H9 (cell line): ENCODE measurements at regions not wholly inside any gene's neighbourhood (a gene's known extent, or its start where the extent isn't known, plus 50 kb on each side); places are given as distances from the start of the nearest gene placed in this dataset.

Experiments
- DNase-seq: peaks from one replicate; pipeline ENCODE4 v3.0.0-alpha.2; 2017
- H2AFZ ChIP-seq: one replicate; pipeline ENCODE4 v1.6.1; 2013; ENCODE audit warnings: mild to moderate bottlenecking, low read length, control low read depth, moderate library complexity
- H2AK5ac ChIP-seq: 2 replicates; pipeline ENCODE4 v1.6.1; 2013; ENCODE audit warnings: low read length, control low read depth, mixed read lengths; ENCODE audit not compliant: insufficient read length
- H2BK120ac ChIP-seq: one replicate; pipeline ENCODE4 v1.6.1; 2013; ENCODE audit warnings: low read depth, mild to moderate bottlenecking, low read length, control low read depth, inconsistent platforms; ENCODE audit not compliant: poor library complexity, severe bottlenecking
- H2BK12ac ChIP-seq: 2 replicates; pipeline ENCODE4 v1.6.1; 2013; ENCODE audit warnings: low read length, control low read depth, mixed read lengths, low read depth; ENCODE audit not compliant: insufficient read length
- H2BK15ac ChIP-seq: 2 replicates; pipeline ENCODE4 v1.6.1; 2013; ENCODE audit warnings: low read depth, low read length, control low read depth
- H2BK20ac ChIP-seq: one replicate; pipeline ENCODE4 v1.6.1; 2013; ENCODE audit warnings: low read depth, mild to moderate bottlenecking, low read length, control low read depth, inconsistent platforms; ENCODE audit not compliant: poor library complexity, severe bottlenecking
- H2BK5ac ChIP-seq: 2 replicates; pipeline ENCODE4 v1.6.1; 2013; ENCODE audit warnings: low read length, control low read depth, mixed read lengths; ENCODE audit not compliant: insufficient read length
- H3K14ac ChIP-seq: 2 replicates; pipeline ENCODE4 v1.6.1; 2013; ENCODE audit warnings: low read length, control low read depth; ENCODE audit not compliant: insufficient read depth
- H3K18ac ChIP-seq: 2 replicates; pipeline ENCODE4 v1.6.1; 2013; ENCODE audit warnings: low read depth, mild to moderate bottlenecking, mixed read lengths, low read length, control low read depth; ENCODE audit not compliant: insufficient read length
- H3K23ac ChIP-seq: 2 replicates; pipeline ENCODE4 v1.6.1; 2013; ENCODE audit warnings: low read length, control low read depth, mixed read lengths, low read depth; ENCODE audit not compliant: insufficient read length
- H3K23me2 ChIP-seq: 2 replicates; pipeline ENCODE4 v1.6.1; 2013; ENCODE audit warnings: low read depth, mild to moderate bottlenecking, mixed read lengths, low read length, control low read depth; ENCODE audit not compliant: insufficient read length, poor library complexity, severe bottlenecking
- H3K27ac ChIP-seq: 2 replicates; pipeline ENCODE4 v1.5.1; 2013; ENCODE audit warnings: low read length, control low read depth, mixed read lengths, low read depth; ENCODE audit not compliant: insufficient read length
- H3K27me3 ChIP-seq: 2 replicates; pipeline ENCODE4 v1.6.1; 2013; ENCODE audit warnings: low read length, control low read depth, inconsistent platforms; ENCODE audit not compliant: insufficient read depth
- H3K4ac ChIP-seq: 2 replicates; pipeline ENCODE4 v1.6.1; 2013; ENCODE audit warnings: low read depth, mild to moderate bottlenecking, control low read depth, inconsistent platforms, low read length, moderate library complexity
- H3K4me1 ChIP-seq: 2 replicates; pipeline ENCODE4 v1.6.1; 2013; ENCODE audit warnings: low read length, control low read depth, inconsistent platforms; ENCODE audit not compliant: insufficient read depth
- H3K4me2 ChIP-seq: 2 replicates; pipeline ENCODE4 v1.6.1; 2013; ENCODE audit warnings: low read length, control low read depth, mixed read lengths; ENCODE audit not compliant: insufficient read length, insufficient read depth
- H3K56ac ChIP-seq: 2 replicates; pipeline ENCODE4 v1.6.1; 2013; ENCODE audit warnings: low read depth, mild to moderate bottlenecking, mixed read lengths, low read length, control low read depth; ENCODE audit not compliant: insufficient read length
- H3K79me1 ChIP-seq: 2 replicates; pipeline ENCODE4 v1.6.1; 2013; ENCODE audit warnings: low read depth, mild to moderate bottlenecking, moderate library complexity, low read length, control low read depth, inconsistent platforms; ENCODE audit not compliant: insufficient read depth, poor library complexity, severe bottlenecking
- H3K79me2 ChIP-seq: 2 replicates; pipeline ENCODE4 v1.6.1; 2013; ENCODE audit warnings: low read length, control low read depth, inconsistent platforms; ENCODE audit not compliant: insufficient read depth
- H3K9ac ChIP-seq: 2 replicates; pipeline ENCODE4 v1.6.1; 2013; ENCODE audit warnings: low read length, control low read depth, mixed read lengths; ENCODE audit not compliant: insufficient read length; ENCODE audit errors: extremely low read depth
- H3K9me3 ChIP-seq: one replicate; pipeline ENCODE4 v1.6.1; 2013; ENCODE audit warnings: low read depth, low read length, inconsistent platforms; ENCODE audit not compliant: control insufficient read depth
- H3T11ph ChIP-seq: one replicate; pipeline ENCODE4 v1.6.1; 2013; ENCODE audit warnings: mild to moderate bottlenecking, low read length, control low read depth, inconsistent platforms
- H4K20me1 ChIP-seq: one replicate; pipeline ENCODE4 v1.6.1; 2013; ENCODE audit not compliant: control insufficient read depth, insufficient read length, insufficient read depth
- H4K5ac ChIP-seq: 2 replicates; pipeline ENCODE4 v1.6.1; 2013; ENCODE audit warnings: low read depth, mild to moderate bottlenecking, mixed read lengths, low read length, control low read depth; ENCODE audit not compliant: insufficient read length
- H4K8ac ChIP-seq: replicated peaks from 2 replicates; pipeline ENCODE4 v1.6.1; 2013; ENCODE audit warnings: low read length, control low read depth, mixed read lengths, low read depth; ENCODE audit not compliant: insufficient read length
- H4K91ac ChIP-seq: 2 replicates; pipeline ENCODE4 v1.6.1; 2013; ENCODE audit warnings: low read depth, mild to moderate bottlenecking, moderate library complexity, mixed read lengths, low read length, control low read depth; ENCODE audit not compliant: insufficient read length
- H3K27ac Mint-ChIP-seq, 3 experiments: 2 replicates in 2 of 3; 3 replicates in 1 of 3; pipeline ENCODE4 v1.8.0; 2020 to 2021; ENCODE audit warnings: mixed read lengths in 3 of 3, mild to moderate bottlenecking in 1 of 3, moderate library complexity in 1 of 3
- H3K27me3 Mint-ChIP-seq: 2 replicates; pipeline ENCODE4 v1.8.0; 2021; ENCODE audit warnings: low read depth, mild to moderate bottlenecking, moderate library complexity, mixed read lengths
- H3K36me3 Mint-ChIP-seq, 3 experiments: 2 replicates in 2 of 3; 3 replicates in 1 of 3; pipeline ENCODE4 v1.8.0; 2020 to 2021; ENCODE audit warnings: low read depth in 3 of 3, mixed read lengths in 3 of 3; ENCODE audit not compliant: insufficient read depth in 1 of 3
- H3K4me1 Mint-ChIP-seq, 2 experiments: 2 replicates each; pipeline ENCODE4 v1.8.0; 2020; ENCODE audit warnings: mixed read lengths in 2 of 2
- H3K4me3 Mint-ChIP-seq, 2 experiments: 2 replicates in 1 of 2; 3 replicates in 1 of 2; pipeline ENCODE4 v1.8.0; 2020 to 2021; ENCODE audit warnings: mild to moderate bottlenecking in 2 of 2, mixed read lengths in 2 of 2, moderate library complexity in 1 of 2
- H3K9me3 Mint-ChIP-seq, 2 experiments: 2 replicates in 1 of 2; 3 replicates in 1 of 2; pipeline ENCODE4 v1.8.0; 2020; ENCODE audit warnings: mild to moderate bottlenecking in 2 of 2, mixed read lengths in 2 of 2, moderate library complexity in 1 of 2
- WGBS: extraction: QIAGEN DNeasy Blood & Tissue Kit; methylation state at CpG from one replicate; pipeline ENCODE4 v1.1.7; 2013; ENCODE audit warnings: missing lambda C conversion rate, low lambda C conversion rate, mixed read lengths; ENCODE audit not compliant: insufficient read length; ENCODE audit errors: extremely low coverage; 5-methylcytosine and 5-hydroxymethylcytosine counted together
- TF ChIP-seq, protein P1 (sequence below): fragments of 200-600 bp; sonication (generic); conservative IDR thresholded peaks from 3 replicates; pipeline ENCODE4 v1.8.0; 2021; ENCODE audit warnings: antibody characterized with exemption, mild to moderate bottlenecking

DNA sequence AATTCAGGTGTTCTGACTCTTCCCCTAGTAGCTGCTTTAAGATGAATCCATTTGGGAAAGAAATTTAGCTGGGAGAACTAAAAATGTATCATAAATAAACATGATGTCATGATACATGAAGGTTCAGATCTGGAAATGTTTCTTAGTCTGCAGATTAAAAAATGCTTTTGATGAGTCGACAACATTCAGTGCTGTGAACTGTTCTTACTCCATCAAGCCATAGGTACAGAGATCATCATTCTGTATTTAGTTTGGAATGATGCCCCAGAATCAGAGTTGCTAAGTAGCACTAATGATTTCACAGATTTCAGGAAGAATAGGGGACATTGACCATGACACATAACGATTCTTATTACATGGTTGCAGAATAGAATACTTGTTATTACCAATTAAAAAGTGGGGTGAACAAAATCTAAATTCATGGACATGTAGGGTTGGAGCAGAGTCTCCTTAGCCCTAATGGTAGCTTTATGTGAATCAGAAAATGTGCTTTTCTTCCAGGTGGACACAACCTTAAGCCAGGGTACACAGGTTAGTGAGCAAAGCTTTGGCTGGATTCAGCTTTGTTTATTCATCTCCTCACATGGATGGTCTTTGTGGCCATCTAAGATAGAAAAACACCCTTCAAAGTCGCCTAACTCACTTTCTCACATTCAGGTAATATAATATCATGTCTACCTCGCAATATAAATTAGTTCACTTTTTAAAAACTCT, 205.4 kb upstream of the SEL1L start:
- peaks cover 5 to 6% of the 10 kb centered on the region in 2 experiments; a peak in 3 of 5 replicates for H3K9me3 Mint-ChIP-seq
- Histone ChIP-seq H3K4ac (no peak overlapping the region), H4K20me1 (no peaks in the 10 kb centered on the region), H3K23me2 (no peaks in the 10 kb centered on the region), H2BK15ac (no peak overlapping the region), H4K8ac (no peak overlapping the region), H3K9ac (no peak overlapping the region), H2BK12ac (no peak overlapping the region), H3K23ac (no peak overlapping the region), H3K14ac (no peak overlapping the region), H2AK5ac (no peak overlapping the region), H2BK5ac (no peak overlapping the region), H3K9me3 (no peaks in the 10 kb centered on the region), H3K27ac (no peak overlapping the region), H3K4me2 (no peak overlapping the region), H2BK20ac (no peak overlapping the region), H3T11ph (no peak overlapping the region), H3K79me2 (no peaks in the 10 kb centered on the region), H4K91ac (no peak overlapping the region), H4K5ac (no peak overlapping the region), H2AFZ (no peak overlapping the region), H3K27me3 (no peaks in the 10 kb centered on the region), H3K18ac (no peak overlapping the region), H2BK120ac (no peak overlapping the region), H3K56ac (no peak overlapping the region), H3K79me1 (no peaks in the 10 kb centered on the region), H3K4me1 (no peaks in the 10 kb centered on the region)
- H3K27me3 Mint-ChIP-seq = no peaks in the 10 kb centered on the region
- DNase-seq = no peak
- H3K27ac Mint-ChIP-seq = no peak overlapping the region
- H3K4me3 Mint-ChIP-seq = no peak overlapping the region
- no peaks in the 10 kb centered on the region for H3K36me3 Mint-ChIP-seq
- peaks cover 0 to 2% of the 10 kb centered on the region in 2 experiments; a peak in 1 of 4 replicates for H3K4me1 Mint-ChIP-seq
- TF ChIP-seq, protein P1, sequence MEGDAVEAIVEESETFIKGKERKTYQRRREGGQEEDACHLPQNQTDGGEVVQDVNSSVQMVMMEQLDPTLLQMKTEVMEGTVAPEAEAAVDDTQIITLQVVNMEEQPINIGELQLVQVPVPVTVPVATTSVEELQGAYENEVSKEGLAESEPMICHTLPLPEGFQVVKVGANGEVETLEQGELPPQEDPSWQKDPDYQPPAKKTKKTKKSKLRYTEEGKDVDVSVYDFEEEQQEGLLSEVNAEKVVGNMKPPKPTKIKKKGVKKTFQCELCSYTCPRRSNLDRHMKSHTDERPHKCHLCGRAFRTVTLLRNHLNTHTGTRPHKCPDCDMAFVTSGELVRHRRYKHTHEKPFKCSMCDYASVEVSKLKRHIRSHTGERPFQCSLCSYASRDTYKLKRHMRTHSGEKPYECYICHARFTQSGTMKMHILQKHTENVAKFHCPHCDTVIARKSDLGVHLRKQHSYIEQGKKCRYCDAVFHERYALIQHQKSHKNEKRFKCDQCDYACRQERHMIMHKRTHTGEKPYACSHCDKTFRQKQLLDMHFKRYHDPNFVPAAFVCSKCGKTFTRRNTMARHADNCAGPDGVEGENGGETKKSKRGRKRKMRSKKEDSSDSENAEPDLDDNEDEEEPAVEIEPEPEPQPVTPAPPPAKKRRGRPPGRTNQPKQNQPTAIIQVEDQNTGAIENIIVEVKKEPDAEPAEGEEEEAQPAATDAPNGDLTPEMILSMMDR = no peak
- no CpG with 5 or more reads among the region's 4 CpGs for WGBS
